HG03575 (cell line): ENCODE measurements at regions not wholly inside any gene's neighbourhood (a gene's known extent, or its start where the extent isn't known, plus 50 kb on each side); places are given as distances from the start of the nearest gene placed in this dataset.
"Not testable (repeated sequence)": the region's sequence is repeated elsewhere in the genome, so short reads cannot be mapped to it uniquely, and the experiment has no call there.

ENCODE experiments used
- ATAC-seq: cut with Tn5 transposase; IDR thresholded peaks from one replicate; pipeline ENCODE4 v1.9.1; 2021; ENCODE audit not compliant: unreplicated experiment, insufficient number of reproducible peaks, low FRiP score; ENCODE audit errors: extremely low read depth

DNA sequence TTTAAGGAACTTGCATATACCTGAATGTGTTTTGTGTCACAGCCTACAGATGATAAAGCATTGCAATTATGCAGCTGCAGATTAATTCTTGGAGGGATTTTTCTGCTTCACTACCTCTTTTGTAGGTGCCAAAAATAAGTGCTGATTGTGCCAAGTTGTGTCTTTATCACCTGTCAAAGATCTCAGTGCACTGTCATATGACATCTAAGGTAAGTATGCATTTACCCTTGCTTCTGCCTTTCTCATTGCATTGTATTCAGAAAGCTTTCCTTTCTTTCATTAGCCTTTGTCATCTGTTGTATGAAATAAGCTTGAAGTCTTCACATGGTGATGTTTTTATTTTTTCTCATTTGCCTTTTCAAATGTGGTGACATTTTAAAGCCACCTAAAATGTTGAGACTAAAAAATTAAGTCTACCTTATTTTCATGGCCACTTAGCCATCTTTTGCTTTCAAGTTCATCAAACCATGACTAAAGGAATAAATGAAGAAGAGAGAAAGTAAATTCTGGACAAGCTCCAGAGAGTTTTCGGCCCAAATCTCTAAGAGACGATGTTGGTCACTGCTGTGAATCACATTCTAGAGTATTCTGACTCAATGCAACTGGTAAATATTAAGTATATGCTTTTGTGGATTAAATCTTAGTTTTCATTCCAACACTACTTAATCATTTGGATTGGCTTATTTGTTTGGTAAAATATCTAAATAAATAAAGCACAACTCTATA, 381.8 kb upstream of the EPHA3 start:
- no peak for ATAC-seq

DNA sequence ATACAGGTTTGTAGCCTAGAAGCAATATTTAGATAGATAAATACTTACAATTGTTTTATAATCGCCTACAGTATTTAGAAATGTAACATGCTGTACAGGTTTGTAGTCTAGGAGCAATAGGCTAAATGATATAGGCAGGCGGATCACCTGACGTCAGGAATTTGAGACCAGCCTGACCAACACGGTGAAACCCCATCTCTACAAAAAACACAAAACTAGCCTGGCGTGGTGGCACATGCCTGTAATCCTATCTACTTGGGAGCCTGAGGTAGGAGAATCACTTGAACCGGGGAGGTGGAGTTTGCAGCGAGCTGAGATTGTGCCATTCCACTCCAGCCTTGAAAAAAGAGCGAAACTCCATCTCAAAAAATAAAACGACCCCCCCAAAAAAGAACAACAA, 375.2 kb upstream of the EPHA3 start:
- no peak for ATAC-seq

GRCh38 chr3:88742106-88742505, 365.3 kb upstream of the EPHA3 start:
- ATAC-seq = no peak

- ATAC-seq = no peak
These were observed 364.5 kb upstream of the EPHA3 start for GRCh38 chr3:88742674-88743507.

- ATAC-seq = no peak
These were observed 362.5 kb upstream of the EPHA3 start for GRCh38 chr3:88744896-88745295.

DNA sequence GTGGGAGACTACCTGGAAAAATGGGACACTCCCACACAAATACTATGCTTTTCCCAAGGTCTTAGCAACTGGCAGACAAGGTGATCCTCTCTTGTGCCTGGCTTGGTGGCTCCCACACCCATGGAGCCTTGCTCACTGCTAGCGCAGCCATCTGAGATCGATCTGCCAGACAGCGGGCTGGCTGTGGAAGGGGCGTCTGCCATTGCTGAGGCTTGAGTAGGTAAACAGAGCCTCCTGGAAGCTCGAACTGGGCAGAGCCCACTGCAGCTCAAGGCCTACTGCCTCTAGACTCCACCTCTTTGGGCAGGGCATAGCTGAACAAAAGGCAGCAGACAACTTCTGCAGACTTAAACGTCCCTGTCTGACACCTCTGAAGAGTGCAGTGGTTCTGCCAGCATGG, 360.3 kb upstream of the EPHA3 start:
- ATAC-seq = not testable (repeated sequence)

- ATAC-seq = no peak
These were observed 348.7 kb upstream of the EPHA3 start for GRCh38 chr3:88758676-88759075.

DNA sequence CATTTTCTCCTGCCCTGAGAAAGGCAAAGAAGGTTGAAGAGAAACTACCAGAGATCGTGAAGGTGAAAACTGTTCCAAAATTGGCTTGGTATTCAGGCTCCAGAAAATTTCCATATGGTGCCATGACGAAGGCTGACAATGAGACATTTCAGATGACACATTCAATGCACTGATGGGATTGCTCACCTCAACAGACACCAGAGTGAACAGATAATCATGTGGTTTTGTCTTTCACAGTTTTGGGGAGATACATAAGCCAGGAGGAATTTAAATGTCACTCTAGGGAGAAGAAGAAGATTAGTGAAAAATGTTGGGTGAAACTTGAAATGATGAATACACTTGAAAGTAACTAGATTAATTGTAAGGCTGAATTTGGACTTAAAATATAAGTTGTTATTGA, 339.7 kb upstream of the EPHA3 start:
- ATAC-seq = no peak

- no peak for ATAC-seq
These were observed 333.7 kb upstream of the EPHA3 start for GRCh38 chr3:88773766-88774165.

- ATAC-seq = no peak
These were observed 332.3 kb upstream of the EPHA3 start for GRCh38 chr3:88775026-88775690.

GRCh38 chr3:88779482-88779881, 327.9 kb upstream of the EPHA3 start:
- no peak for ATAC-seq

GRCh38 chr3:88784925-88785324, 322.5 kb upstream of the EPHA3 start:
- no peak for ATAC-seq

DNA sequence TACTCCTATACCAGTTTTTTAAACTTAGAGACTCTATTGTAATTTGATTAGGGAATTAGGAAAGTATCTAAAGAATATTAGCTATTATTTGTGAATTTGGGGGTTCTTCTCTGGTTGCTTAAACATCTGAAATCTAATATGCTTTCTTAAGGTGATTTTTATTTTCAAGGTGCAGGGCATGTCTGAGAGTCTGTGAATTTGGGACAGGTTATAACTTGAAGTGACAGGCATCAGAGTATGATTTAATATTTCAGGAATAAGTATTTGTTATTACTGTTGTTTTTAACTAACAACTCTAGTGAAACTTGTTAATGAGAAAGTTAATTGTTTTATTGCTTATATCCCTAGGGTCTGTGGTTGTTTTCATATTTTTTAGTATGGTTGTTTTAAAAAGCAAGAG, 321.6 kb upstream of the EPHA3 start:
- ATAC-seq = no peak

- ATAC-seq = no peak
These were observed 311.9 kb upstream of the EPHA3 start for GRCh38 chr3:88795503-88795902.

GRCh38 chr3:88807491-88808105, 299.8 kb upstream of the EPHA3 start:
- ATAC-seq = no peak

DNA sequence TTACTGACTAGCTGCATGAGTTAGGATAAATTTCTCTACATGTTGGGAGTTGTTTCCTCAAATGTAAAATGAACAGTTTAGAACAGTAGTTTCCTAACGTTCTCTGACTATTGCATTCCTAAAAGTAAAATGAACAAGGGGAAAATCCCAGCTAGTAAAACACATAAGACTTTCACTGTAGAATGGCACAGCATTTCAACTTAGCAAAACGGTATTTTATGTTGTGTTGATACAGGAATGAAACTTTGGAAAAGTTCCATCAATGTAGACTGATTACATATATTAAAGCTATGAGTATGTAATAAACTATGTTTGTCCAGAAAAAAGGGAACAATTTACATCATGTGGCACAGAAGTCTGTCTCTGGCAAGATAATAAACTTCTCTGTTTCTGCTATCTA, 297.4 kb upstream of the EPHA3 start:
- no peak for ATAC-seq

DNA sequence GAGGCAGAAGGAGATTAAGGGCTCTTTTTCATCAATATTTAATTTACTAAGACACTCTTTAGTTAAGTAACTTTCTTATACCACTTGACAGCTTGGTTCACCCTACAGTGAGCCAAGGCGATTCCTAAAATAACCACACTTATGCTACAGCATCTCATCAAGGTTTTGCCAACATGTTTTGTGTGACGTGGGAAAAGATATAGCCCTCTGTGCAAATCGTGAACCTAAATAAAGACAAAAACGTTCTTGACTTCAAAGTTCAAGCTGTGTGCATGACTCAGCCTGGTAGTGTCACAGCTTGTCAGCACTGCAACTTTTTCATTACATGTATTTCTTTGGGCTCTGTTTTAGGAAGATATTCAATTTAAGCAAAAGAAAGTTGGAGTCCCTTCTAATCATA, 297.0 kb upstream of the EPHA3 start:
- ATAC-seq = no peak

GRCh38 chr3:88811096-88811495, 296.3 kb upstream of the EPHA3 start:
- ATAC-seq = no peak

GRCh38 chr3:88812576-88812975, 294.8 kb upstream of the EPHA3 start:
- no peak for ATAC-seq

DNA sequence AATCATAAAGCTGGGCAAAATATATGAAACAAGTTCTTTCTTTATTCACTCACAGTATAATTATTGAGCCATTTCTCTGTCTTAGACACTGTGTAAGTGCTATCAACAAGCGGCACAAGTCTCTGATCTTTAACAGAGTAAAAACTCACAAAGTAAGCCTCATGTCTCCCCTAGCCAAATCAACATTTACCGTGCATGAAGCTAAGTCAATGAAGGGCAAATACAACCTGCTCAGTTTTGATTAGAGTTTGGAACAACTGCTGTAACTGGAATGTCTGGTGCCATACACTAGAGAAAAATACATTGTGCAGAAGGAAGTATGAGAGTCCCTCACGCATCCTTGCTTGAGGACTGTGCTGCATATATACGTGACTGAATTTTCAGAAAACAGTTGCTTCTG, 291.0 kb upstream of the EPHA3 start:
- no peak for ATAC-seq
